Activated T-helper 1 cell treated with anti-CD3 and anti-CD28 coated beads, Interleukin-2, amount 50 U/mL, for 16 hours (primary cell): ENCODE measurements at regions not wholly inside any gene's neighbourhood (a gene's known extent, or its start where the extent isn't known, plus 50 kb on each side); places are given as distances from the start of the nearest gene placed in this dataset.

ENCODE experiments used
- DNase-seq, 2 donors: peaks; one replicate each; pipeline ENCODE4 v3.0.0-alpha.2; 2020; ENCODE audit warnings: low read depth in 1 of 2, low spot score in 1 of 2

DNA sequence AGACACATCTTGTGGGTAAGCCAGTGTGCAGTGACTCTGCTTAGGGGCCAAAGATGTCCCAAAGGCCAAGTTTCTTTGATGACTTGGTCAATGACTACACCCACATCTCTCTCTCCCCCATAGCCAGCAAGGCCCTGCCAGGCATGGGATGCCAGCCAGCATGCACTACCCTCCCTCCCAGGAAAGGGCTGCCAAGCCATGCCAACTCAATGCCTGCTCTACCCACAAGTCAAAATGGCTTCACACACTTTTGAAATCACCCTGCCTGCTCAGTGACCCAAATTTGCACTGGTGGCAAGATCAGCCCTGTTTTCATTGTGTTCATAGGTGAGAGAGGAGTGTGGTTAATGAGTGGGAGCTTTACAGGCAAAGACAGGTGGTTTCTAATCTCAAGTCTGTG lies 112.5 kb downstream of the MATN1 start:
- no peak for DNase-seq

DNA sequence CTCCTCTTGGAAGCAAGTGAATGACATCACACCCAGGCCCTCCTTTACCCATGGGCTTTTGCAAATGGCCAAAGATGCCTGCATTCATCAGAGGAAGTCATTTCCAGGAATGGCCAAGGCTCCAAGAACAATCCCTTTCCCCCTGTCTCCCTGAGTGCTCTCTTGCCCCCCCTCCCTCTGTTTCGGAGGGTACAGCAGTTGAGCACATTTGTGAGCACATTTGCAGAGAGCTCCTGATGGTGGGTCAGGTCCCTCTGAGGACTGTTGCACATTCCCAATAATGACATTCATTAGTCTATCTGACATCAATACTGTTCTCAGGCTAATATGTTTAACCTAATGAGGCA lies 113.4 kb downstream of the MATN1 start:
- DNase-seq, result no peak

- no peak for DNase-seq
These were observed 113.9 kb downstream of the MATN1 start for GRCh38 chr1:30609336-30609998.

- DNase-seq, result no peak
These were observed 115.7 kb downstream of the MATN1 start for GRCh38 chr1:30607723-30608122.

GRCh38 chr1:30606166-30606565 lies 117.2 kb downstream of the MATN1 start:
- DNase-seq, result no peak

DNA sequence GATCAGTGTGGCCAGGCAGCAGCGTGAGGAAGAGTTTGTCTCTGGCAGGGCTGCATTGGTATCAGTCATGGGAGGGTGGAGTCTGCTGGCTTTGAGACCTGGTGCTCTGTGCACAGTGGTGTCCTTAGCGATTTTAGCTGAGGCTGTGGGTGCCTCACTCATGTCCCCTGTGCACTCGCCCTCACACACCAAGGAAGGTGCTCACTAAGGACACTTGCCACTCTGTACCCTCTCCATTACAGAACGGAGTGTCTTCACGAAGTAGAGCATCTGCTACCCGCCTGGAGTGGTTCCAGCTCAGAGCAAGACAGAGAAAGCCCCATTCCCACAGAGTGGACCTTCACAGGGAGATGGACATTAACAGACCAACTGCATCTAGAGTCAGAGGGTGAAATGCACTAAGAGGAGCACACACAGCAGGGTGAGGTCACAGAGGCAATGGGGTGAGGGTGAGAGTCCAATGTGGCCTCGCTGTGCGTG lies 117.9 kb downstream of the MATN1 start:
- DNase-seq, result no peak

- no peak for DNase-seq
These were observed 118.5 kb downstream of the MATN1 start for GRCh38 chr1:30604801-30605440.

GRCh38 chr1:30603081-30603858 lies 120.1 kb downstream of the MATN1 start:
- DNase-seq, result no peak

DNA sequence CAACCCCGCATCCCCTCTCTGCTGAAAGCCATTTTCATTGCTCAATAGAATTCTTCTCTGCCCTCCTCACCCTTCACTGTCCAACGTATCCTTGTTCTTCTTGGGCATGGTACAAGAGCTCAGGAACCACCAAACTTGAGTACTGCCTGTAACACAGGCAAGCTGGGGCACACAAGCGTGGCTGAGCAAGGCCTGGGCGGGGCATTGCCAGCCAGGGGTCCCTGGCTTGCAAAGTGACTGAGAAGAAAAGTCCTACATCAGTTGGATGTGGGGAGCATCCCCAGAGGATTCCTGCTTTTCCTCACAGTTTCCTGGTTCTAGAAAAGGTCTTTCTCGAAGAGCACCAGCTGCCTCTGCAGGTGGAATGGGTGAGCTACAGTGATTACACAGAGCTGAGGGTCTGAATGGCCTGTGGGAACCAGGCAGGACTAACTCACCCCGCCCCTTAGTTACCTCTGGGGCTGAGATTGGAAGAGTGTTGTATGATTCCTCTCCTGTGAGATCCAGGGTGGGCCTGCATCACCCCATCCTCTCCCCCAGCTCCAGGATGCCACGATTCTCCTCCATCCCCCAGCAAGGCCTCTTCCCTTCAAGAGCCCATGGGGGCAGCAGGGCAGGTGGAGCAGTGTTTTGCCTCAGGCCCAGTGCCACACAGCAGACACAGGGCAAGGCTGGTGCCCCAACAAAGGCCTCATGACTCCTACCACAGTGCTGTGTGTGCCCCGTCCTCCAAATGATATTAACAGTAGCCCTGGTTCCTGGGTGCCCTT lies 121.9 kb downstream of the MATN1 start:
- no peak for DNase-seq

- DNase-seq, result no peak
These were observed 122.7 kb downstream of the MATN1 start for GRCh38 chr1:30600706-30601105.

DNA sequence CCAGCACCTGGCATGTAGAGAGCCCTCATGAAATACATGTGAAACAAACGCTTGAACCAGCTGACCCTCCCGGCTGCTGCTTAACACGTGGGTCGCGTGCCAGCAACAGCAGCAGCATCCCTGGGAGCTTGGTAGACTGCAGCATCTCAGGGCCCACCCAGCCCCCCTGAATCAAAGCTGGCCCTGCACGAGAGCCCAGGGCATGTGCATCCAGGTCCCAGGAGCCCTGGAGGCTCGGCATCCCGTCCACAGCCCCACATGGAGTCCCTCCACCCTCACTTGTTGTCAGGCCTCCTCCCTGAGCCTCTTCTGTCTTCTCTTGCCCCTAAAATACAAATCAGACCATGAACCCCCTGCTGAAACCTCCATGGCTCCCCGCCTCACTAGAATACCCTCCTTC lies 123.1 kb downstream of the MATN1 start:
- DNase-seq, result no peak

- DNase-seq, result no peak
These were observed 123.7 kb downstream of the MATN1 start for GRCh38 chr1:30599721-30600120.

GRCh38 chr1:30598571-30599114 lies 124.7 kb downstream of the MATN1 start:
- DNase-seq, result no peak

- no peak for DNase-seq
These were observed 125.7 kb downstream of the MATN1 start for GRCh38 chr1:30597711-30598110.

GRCh38 chr1:30596891-30597290 lies 126.5 kb downstream of the MATN1 start:
- no peak for DNase-seq

GRCh38 chr1:30596470-30596869 lies 126.9 kb downstream of the MATN1 start:
- DNase-seq, result no peak

DNA sequence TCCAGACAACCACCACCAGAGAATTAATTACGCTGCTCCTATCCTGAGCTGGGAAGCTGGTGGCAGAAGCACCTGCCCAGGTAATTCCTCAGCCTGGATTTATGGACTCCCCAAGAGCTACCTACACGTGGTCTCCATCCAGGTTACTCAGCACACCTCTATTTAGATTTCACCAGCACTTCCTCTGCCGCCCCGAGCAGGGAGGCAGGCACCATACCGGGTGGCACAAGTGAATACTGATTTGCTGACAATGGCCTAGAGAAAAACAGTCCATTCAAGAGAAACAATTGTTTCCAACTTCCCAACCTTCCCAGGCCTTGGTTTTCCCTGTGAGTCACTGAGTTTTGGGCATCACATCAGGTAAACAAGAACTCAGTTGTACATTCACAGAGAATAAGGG lies 134.3 kb downstream of the MATN1 start:
- DNase-seq, result no peak

- DNase-seq, result no peak
These were observed 134.9 kb downstream of the MATN1 start for GRCh38 chr1:30588311-30589073.

DNA sequence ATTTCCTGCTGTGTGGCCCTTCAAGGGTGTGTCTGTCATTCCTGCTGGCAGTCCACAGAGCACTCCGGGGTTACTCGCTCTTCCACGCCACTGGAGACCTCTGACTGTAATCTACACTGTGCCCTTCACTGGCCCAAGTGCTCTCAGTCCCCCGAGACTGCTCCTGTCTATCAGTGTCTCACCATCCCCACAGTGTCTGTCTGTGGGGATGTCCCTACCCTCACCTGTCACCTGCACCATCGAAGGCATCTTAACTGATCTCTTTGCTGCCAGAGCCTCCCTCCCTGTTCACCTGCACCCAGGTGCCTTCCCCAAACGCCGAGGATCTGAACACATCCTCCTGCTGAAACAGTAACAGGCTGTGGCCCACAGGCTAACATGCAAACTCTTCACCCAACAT lies 136.7 kb downstream of the MATN1 start:
- no peak for DNase-seq

- DNase-seq, result no peak
These were observed 143.8 kb downstream of the MATN1 start for GRCh38 chr1:30579580-30579979.

DNA sequence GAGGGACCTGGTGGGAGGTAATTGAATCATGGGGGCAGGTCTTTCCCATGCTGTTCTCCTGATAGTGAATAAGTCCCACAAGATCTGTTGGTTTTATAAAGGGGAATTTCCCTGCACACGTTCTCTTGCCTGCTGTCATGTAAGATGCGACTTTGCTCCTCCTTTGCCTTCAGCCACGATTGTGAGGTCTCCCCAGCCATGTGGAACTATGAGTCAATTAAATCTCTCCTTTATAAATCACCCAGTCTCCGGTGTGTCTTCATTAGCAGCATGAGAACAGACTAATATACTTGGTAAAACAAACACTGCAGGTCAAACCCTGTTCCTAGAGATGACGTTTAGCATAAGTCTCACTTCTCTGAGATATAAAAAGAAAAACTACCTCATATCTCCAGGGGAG lies 148.3 kb downstream of the MATN1 start:
- DNase-seq, result no peak
